BE2C (cell line): ENCODE measurements at regions not wholly inside any gene's neighbourhood (a gene's known extent, or its start where the extent isn't known, plus 50 kb on each side); places are given as distances from the start of the nearest gene placed in this dataset.
"Not testable (repeated sequence)": the region's sequence is repeated elsewhere in the genome, so short reads cannot be mapped to it uniquely, and the experiment has no call there.

Experiments
- DNase-seq: peaks from one replicate; pipeline ENCODE4 v3.0.0-alpha.2; 2020
- H3K27me3 ChIP-seq: fragments of 250-450 bp; sonication (Bioruptor Pico); 2 replicates; pipeline ENCODE4 v1.5.1; 2020; ENCODE audit warnings: mild to moderate bottlenecking
- H3K36me3 ChIP-seq: fragments of 250-450 bp; sonication (Bioruptor Pico); 2 replicates; pipeline ENCODE4 v1.5.1; 2020; ENCODE audit warnings: mild to moderate bottlenecking
- H3K4me1 ChIP-seq: fragments of 250-450 bp; sonication (Bioruptor Pico); 2 replicates; pipeline ENCODE4 v1.5.1; 2020
- H3K4me3 ChIP-seq: 2 replicates; pipeline ENCODE4 v1.5.1; 2011; ENCODE audit warnings: low read depth, low read length
- H3K9me3 ChIP-seq: fragments of 250-450 bp; sonication (Bioruptor Pico); 2 replicates; pipeline ENCODE4 v1.5.1; 2020
- TF ChIP-seq, protein P1 (sequence below): IDR thresholded peaks from 2 replicates; pipeline ENCODE4 v1.5.1; 2012; ENCODE audit warnings: mild to moderate bottlenecking, low read depth, low read length

DNA sequence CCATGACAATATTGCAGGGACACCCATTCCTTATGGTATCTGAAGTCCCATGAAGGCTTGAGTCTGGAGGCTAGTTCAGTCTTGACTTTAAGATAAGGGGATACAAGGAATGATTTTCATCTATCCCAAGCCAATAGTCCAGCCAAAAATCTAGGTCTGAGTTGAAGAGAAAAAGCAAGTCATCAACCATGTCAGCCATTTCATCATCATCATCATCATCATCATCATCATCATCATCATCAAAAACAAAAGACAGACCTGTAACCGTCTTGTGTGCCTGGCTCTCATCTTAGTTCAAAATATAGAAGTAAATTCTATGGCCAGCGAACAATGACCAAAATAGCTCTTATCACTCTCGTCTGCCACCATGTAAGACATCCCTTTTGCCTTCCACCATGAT lies 59.5 kb upstream of the FAM90A26 start:
- not testable (repeated sequence) for H3K36me3 ChIP-seq, H3K4me1 ChIP-seq, H3K4me3 ChIP-seq, H3K9me3 ChIP-seq, H3K27me3 ChIP-seq, DNase-seq

DNA sequence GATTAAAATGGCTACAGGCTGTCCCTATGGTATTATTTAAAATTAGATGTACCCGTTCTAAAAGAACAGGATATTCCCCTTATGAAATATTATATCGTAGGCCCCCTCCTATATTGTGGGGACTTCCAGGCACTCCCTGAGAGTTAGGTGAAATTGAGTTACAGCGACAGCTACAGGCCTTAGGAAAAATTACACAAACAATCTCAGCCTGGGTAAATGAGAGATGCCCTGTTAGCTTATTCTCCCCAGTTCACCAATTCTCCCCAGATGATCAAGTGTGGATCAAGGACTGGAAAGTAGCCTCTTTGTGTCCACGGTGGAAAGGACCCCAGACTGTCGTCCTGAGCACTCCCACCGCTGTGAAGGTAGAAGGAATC lies 67.1 kb upstream of the FAM90A26 start:
- H3K36me3 ChIP-seq, H3K27me3 ChIP-seq, DNase-seq, H3K9me3 ChIP-seq, H3K4me1 ChIP-seq, H3K4me3 ChIP-seq: not testable (repeated sequence)
- TF ChIP-seq, protein P1, sequence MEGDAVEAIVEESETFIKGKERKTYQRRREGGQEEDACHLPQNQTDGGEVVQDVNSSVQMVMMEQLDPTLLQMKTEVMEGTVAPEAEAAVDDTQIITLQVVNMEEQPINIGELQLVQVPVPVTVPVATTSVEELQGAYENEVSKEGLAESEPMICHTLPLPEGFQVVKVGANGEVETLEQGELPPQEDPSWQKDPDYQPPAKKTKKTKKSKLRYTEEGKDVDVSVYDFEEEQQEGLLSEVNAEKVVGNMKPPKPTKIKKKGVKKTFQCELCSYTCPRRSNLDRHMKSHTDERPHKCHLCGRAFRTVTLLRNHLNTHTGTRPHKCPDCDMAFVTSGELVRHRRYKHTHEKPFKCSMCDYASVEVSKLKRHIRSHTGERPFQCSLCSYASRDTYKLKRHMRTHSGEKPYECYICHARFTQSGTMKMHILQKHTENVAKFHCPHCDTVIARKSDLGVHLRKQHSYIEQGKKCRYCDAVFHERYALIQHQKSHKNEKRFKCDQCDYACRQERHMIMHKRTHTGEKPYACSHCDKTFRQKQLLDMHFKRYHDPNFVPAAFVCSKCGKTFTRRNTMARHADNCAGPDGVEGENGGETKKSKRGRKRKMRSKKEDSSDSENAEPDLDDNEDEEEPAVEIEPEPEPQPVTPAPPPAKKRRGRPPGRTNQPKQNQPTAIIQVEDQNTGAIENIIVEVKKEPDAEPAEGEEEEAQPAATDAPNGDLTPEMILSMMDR = peak; percentile 28

DNA sequence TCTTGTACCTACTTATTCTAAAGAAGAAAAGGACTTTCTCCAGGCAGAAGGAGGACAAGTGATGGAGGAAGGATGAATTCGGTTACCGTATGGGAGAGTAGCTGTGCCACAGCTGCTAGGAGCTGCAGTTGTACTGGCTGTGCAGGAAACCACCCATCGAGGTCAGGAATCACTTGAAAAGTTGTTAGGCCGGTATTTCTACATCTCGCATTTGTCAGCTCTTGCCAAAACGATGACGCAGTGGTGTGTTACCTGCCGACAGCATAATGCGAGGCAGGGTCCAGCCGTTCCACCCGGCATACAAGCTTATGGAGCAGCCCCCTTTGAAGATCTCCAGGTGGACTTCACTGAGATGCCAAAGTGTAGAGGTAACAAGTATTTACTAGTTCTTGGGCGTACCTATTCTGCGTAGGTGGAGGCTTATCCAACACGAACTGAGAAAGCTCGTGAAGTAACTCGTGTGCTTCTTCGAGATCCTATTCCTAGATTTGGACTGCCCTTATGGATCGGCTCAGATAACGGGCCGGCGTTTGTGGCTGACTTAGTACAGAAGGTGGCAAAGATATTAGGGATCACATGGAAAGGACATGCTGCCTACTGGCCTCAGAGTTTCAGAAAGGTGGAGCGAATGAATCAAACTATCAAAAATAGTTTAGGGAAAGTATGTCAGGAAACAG lies 67.6 kb upstream of the FAM90A26 start:
- not testable (repeated sequence) for H3K9me3 ChIP-seq, DNase-seq, H3K27me3 ChIP-seq, H3K4me3 ChIP-seq, H3K36me3 ChIP-seq, H3K4me1 ChIP-seq

DNA sequence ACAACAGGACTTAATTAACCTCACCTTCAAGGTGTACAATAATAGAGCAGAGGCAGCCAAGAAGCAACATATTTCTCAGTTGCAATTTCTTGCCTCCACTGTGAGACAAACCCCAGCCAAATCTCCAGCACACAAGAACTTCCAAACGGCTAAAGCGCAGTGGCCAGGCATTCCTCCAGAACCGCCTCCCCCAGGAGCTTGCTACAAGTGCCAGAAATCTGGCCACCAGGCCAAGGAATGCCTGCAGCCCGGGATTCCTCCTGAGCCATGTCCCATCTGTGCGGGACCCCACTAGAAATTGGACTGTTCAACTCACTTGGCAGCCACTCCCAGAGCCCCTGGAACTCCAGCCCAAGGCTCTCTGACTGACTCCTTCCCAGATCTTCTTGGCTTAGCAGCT lies 73.9 kb upstream of the FAM90A26 start:
- H3K9me3 ChIP-seq, H3K27me3 ChIP-seq, H3K4me3 ChIP-seq, H3K36me3 ChIP-seq, H3K4me1 ChIP-seq, DNase-seq: not testable (repeated sequence)

DNA sequence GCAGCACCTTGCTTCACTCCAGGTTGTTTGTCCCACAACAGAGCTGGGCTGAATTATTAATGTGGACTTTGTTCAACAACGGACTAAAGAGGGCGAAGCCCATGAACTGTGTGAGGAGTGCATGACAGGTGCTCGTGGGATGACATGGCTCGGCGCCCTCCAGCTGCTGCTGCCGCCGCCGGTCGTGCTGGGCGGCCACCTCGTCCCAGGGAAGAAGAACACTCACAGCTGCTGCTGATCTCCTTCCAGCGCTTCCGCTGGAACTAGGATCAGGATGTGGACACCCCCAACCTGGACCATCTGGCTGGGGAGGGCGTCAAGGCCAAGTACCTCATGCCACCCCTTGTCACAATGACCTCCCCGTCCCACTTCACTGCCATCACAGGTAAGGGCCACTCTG lies 91.4 kb upstream of the FAM90A26 start:
- not testable (repeated sequence) for H3K36me3 ChIP-seq, H3K4me1 ChIP-seq, H3K27me3 ChIP-seq, DNase-seq, H3K4me3 ChIP-seq, H3K9me3 ChIP-seq

DNA sequence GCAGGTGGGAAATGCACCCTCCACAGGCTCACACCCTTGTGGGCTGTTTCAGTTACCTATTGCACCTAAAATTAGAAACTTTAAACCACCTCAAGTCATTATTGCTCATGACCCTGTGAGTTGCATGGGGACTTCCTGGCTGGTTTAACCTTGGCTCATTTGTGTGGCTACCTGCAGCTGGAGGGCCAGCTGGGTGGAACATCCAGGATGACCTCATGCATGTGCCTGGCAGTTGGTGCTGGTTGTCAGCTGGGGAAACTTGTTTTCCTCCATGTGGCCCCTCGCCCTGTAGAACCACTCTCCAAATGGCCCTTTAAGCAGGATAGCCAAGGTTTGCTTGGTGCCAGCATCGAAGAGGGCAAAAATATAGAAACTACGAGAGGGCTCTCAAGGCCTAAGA lies 93.2 kb upstream of the FAM90A26 start:
- H3K4me1 ChIP-seq, H3K27me3 ChIP-seq, H3K36me3 ChIP-seq, H3K9me3 ChIP-seq, H3K4me3 ChIP-seq, DNase-seq: not testable (repeated sequence)

DNA sequence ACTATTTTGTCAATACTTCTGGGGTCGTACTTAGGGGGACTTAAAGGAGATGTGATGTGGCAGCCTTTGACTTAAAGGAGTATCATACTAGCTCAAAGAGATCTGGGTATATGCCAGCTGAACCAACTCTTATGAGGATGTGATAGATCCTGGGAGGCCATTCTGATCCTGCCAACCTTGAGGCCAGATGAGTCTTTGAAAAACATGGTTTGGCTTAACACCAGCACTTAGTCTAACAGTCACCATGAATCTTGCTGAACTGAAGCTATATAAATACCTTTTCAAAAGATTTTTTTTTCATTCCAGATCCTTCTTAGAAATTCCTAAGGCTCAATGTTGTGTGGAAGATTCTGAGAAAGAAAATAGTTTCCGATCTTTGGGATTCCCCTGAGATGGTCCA lies 93.7 kb upstream of the FAM90A26 start:
- H3K4me1 ChIP-seq, DNase-seq, H3K36me3 ChIP-seq, H3K4me3 ChIP-seq, H3K9me3 ChIP-seq, H3K27me3 ChIP-seq: not testable (repeated sequence)

DNA sequence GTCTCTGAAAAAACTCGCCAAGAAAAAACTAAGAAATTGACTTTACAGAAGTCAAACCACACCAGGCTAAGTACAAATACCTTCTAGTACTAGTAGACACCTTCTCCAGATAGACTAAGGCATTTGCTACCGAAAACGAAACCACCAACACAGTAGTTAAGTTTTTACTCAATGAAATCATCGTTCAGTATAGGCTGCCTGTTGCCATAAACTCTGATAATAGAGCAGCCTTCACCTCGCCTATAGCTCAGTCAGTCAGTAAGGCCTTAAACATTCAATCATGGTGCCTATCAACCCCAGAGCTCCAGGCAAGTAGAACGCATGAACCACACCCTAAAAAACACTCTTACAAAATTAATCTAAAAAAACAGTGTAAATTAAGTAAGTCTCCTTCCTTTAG lies 96.8 kb upstream of the FAM90A26 start:
- not testable (repeated sequence) for H3K27me3 ChIP-seq

DNA sequence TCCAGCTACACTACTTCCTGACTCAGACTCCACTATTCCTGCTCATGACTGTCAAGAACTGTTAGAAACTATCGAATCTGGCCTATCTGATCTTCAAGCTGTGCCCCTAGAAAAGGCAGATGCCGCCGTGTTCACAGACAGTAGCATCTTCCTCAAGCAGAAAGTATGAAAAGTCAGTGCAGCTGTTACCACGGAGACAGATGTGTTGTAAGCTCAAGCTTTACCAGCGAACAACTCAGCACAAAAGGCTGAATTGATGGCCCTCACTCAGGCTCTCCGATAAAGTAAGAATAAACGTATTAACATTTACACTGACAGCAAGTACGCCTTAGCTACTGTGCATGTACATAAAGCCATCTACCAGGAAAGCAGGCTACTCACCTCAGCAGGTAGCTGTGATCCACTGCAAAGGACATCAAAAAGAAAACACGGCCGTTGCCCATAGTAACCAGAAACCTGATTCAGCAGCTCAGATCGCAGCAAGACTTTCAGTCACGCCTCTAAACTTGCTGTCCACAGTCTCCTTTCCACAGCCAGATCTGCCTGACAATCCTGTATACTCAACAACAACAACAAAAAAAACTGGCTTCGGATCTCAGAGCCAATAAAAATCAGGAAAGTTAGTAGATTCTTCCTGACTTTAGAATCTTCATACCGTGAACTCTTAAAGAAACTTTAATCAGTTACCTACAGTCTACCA lies 97.5 kb upstream of the FAM90A26 start:
- not testable (repeated sequence) for H3K4me3 ChIP-seq, H3K9me3 ChIP-seq, H3K27me3 ChIP-seq, H3K4me1 ChIP-seq, DNase-seq, H3K36me3 ChIP-seq

More for the DNA sequence above, 96.8 kb upstream of the FAM90A26 start:
- H3K36me3 ChIP-seq, H3K4me1 ChIP-seq, DNase-seq, H3K9me3 ChIP-seq, H3K4me3 ChIP-seq: not testable (repeated sequence)

DNA sequence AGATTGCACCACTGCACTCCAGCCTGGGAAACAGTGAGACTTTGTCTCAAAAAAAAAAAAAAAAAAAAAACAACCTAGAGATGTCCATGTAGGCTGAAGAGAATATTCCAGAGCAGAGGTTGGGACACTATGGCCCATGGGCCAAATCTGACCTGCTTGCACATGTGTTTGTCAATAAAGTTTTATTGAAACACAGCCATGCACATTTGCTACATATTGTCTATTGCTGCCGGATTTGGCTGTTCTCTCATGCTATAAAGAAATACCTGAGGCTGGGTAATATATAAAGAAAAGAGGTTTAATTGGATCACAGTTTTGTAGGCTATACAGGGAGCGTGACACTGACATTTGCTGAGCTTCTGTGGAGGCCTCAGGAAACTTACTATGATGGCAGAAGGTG lies 102.3 kb upstream of the FAM90A26 start:
- not testable (repeated sequence) for H3K27me3 ChIP-seq, H3K9me3 ChIP-seq, H3K36me3 ChIP-seq, DNase-seq, H3K4me1 ChIP-seq, H3K4me3 ChIP-seq

DNA sequence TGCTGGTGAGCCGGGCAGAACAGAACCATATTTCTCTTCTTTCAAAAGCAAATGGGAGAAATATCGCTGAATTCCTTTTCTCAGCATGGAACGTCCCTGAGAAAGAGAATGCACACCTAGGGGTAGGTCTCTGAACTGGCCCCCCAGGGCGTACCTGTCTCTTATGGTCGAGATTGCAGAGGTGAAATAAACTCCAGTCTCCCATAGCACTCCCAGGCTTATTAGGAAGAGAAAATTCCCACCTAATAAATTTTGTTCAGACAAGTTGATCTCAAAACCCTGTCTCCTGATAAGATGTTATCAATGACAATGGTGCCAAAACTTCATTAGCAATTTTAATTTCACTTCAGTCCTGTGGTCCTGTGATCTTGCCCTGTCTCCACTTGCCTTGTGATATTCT lies 106.6 kb upstream of the FAM90A26 start:
- not testable (repeated sequence) for H3K36me3 ChIP-seq, H3K4me3 ChIP-seq, H3K9me3 ChIP-seq, H3K4me1 ChIP-seq, H3K27me3 ChIP-seq, DNase-seq

DNA sequence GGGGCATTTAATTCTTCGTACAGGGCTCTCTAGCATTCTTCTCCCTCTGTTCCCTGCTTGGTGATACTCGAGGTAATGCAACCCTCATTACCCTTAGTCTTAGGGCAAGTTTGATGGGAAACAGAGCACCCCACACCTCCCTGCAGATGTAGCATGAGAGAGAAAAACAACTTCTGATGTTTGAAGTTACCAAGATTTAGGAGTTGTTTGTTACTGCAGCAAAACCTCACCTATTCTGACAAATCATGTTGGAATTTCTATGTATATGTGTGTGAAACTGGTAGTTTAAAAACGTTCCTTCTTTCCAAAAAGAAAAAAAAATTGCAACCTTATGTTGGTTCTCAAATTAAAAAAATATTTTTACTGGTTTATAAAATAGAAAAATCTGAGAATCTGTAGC lies 145.3 kb upstream of the FAM90A26 start:
- DNase-seq, H3K4me1 ChIP-seq, H3K4me3 ChIP-seq, H3K27me3 ChIP-seq, H3K9me3 ChIP-seq, H3K36me3 ChIP-seq: not testable (repeated sequence)

DNA sequence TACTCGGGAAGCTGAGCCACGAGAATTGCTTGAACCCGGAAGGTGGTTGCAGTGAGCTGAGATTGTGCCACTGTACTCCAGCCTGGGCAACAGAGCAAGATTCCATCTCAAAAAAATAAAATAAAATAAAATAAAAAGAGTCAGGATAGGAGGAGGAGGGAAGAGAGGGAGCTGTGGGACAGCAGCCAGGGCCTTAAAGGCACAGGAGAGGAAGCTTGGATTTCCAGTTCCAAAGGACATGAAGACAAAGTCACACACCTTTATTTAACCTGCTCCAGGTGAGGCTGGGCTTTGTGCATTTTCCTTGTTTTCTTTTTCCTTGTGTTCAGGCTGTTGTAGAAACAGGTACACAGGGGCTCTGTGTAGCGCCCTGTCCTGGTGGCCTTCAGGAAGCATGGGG lies 138.2 kb upstream of the HMX1 start:
- not testable (repeated sequence) for H3K27me3 ChIP-seq

DNA sequence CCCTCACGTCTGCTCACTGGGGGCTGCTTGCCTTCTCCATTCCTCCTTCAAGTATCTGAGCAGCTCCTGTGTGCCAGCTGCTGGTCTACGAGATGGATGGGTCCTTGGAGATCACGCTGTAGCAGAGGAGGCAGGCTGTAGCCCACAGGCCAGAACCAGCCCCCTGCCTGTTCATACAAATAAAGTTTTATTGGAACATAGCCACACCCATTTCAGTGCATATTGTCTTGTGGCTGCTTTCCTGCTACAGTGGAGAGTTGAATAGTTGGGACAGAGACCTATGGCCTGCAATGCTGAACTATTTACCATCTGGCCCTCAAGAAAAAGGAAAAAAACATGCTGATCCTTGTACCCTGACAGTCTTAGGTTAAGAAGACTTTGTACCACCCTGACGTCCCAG lies 136.8 kb upstream of the HMX1 start:
- H3K27me3 ChIP-seq, H3K9me3 ChIP-seq, H3K4me3 ChIP-seq, H3K36me3 ChIP-seq, DNase-seq, H3K4me1 ChIP-seq: not testable (repeated sequence)

More for the DNA sequence above, 138.2 kb upstream of the HMX1 start:
- H3K4me1 ChIP-seq, H3K4me3 ChIP-seq, H3K9me3 ChIP-seq, H3K36me3 ChIP-seq, DNase-seq: not testable (repeated sequence)

DNA sequence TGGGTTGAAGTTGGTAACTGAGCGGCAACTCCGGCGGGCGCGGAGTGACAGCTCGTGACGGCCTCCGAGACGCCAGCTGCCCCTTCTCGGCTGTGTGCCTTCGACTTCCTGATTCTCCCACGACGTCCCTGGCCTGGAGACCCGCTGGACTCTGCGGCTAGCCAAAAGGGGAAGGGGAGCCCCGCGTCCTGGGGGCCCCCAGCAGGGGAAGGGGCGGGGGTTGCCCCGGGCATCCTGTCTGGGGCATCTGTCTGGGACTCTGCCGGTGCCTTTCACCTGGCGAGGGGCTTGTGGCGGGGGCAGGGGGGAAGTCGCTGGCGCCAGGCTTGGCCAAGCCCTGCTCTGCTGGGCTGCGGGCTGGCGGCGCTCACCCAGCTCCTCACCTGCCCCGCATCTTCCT lies 129.5 kb upstream of the HMX1 start:
- not testable (repeated sequence) for H3K4me3 ChIP-seq, H3K9me3 ChIP-seq, H3K36me3 ChIP-seq, H3K4me1 ChIP-seq, DNase-seq, H3K27me3 ChIP-seq
